SH-SY5Y (cell line): ENCODE measurements at regions not wholly inside any gene's neighbourhood (a gene's known extent, or its start where the extent isn't known, plus 50 kb on each side); places are given as distances from the start of the nearest gene placed in this dataset.

Source experiments
- GATA2 ChIP-seq: IDR thresholded peaks from 2 replicates; pipeline ENCODE4 v1.6.1; 2011; ENCODE audit warnings: mild to moderate bottlenecking, low read depth, low read length
- GATA3 ChIP-seq: IDR thresholded peaks from 2 replicates; pipeline ENCODE4 v1.6.1; 2011; ENCODE audit warnings: low read depth, mild to moderate bottlenecking, low read length, moderate library complexity

- TF ChIP-seq GATA2 (no peak), GATA3 (no peak)
Observed at GRCh38 chr14:89495718-89496117, 78.7 kb upstream of the FOXN3 start.
